NOMO-1 treated with DMSO at 0.1 percent for 48 hours (cell line): ENCODE measurements at regions not wholly inside any gene's neighbourhood (a gene's known extent, or its start where the extent isn't known, plus 50 kb on each side); places are given as distances from the start of the nearest gene placed in this dataset.
A peak's percentile ranks its signal among the peaks of the same experiment; 100 is the strongest.

Source experiments
- DNase-seq: peaks from one replicate; lab custom pipeline; 2025; ENCODE audit not compliant: unreplicated experiment; lab: John Stamatoyannopoulos, UW

DNA sequence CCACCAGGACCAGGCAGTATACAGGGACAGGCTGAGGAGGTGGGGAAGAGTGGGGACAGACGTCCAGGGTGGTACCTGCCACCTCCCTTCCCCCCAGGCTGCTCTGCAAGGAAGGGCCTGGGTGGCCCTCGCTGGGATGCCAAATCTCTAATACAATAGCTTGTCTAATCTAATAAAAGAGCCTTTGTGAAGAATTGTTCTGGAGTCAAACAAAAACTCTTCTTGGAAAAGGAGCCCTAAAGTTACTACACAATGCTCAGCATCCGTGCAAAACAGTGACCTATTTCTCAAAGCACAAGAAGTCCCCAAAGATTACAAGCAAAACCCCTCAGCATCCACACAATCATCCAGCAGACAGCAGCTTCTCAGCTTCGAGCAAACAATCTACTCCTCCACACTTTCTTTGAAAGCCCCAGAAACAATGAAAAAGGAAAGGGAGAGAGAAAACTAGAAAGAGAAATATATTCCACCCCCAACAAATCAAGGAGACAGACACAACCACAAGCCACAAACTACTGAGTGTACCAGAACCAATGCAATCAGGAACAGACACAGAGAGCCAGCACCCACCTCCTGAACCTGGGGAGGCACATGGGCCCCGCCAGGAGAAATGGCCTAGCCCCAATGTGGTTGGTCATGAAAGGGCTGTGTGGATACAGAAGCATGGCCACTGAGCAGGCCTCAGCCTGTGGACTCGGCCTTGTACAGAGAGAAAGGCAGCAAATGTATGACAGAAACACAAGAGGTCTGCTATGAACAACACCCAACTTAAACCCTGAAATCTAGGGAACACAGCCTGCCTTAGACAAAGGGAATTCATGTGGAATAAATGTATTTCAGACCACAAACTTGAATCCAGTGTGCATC is 177.1 kb upstream of the CHRNA7 start:
- DNase-seq: no peak

DNA sequence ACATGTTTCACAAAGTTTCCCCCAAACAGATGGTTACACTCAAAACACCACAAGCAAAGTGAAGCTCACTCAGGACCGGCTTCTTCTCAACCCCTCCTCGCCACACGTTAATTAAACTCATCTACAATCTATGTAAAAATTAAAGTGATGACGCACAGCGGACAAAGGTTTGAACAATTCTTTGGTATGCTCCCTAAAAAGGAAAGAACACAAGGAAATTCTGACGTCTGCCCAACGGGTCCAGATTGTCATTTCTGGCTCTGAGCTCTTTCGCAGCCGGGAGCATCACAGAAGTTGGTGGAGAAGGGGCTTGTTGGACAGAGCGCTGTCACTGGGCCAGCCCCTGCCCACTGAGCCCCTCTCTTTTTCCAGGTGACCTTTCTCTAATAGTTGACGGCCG is 173.7 kb upstream of the CHRNA7 start:
- no peak for DNase-seq

DNA sequence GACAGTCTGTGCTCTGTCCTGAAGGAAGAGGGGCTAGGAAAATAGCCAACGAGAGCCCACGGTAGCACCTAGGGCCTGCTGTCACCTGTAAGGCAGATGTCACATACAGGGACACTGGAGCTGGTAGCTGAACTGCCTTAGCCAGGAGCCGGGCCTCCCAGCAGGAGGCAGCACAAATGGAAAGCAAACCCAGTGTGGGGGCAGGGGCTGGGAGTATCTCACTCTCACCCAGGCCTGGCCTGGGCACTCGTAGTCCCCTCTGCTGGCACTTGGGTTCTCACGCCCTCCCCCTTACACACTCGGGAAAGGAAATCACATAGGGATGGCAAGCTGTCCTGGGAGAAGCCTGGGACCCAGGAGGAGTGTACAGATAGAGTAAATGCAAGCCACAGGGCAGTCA is 173.1 kb upstream of the CHRNA7 start:
- no peak for DNase-seq

DNA sequence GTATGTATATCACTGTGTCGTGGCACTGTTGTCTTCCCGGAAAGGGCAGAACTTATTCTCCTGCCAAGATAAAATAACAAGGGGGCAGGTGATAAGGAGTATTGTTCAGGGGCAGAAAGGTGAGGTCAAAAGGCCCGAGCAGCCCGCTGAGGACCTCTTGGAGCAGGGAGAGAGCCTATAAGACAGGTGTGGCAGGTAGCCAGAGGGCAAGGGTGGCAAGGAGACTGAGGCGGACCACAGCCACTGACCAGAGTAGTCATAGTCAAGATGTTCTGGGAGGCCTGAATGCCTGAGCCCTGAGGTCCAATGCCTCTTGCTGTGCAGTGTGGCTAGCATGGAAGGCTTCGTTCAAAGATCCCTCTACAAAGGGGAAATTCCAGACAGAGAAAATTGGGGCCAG is 172.3 kb upstream of the CHRNA7 start:
- DNase-seq: no peak

DNA sequence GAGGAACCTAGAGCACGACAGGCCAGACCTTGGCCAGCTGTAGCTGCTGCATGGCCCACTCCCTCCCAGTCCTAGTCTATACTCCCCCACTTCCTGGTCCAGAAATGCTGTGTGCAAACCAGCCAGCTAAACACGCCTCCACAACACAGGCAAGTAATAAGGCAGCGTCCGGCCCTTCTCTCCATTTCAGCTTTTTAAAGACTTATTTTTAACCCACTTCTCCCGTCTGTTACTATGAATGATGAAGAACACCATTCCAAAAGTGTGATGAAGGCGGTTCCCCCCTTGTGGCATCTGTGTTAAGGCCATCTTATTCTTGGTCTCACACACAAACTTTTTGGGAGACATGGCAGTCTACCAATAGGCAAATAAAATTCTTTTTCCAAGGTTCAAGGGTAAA is 164.1 kb upstream of the CHRNA7 start:
- DNase-seq: no peak

DNA sequence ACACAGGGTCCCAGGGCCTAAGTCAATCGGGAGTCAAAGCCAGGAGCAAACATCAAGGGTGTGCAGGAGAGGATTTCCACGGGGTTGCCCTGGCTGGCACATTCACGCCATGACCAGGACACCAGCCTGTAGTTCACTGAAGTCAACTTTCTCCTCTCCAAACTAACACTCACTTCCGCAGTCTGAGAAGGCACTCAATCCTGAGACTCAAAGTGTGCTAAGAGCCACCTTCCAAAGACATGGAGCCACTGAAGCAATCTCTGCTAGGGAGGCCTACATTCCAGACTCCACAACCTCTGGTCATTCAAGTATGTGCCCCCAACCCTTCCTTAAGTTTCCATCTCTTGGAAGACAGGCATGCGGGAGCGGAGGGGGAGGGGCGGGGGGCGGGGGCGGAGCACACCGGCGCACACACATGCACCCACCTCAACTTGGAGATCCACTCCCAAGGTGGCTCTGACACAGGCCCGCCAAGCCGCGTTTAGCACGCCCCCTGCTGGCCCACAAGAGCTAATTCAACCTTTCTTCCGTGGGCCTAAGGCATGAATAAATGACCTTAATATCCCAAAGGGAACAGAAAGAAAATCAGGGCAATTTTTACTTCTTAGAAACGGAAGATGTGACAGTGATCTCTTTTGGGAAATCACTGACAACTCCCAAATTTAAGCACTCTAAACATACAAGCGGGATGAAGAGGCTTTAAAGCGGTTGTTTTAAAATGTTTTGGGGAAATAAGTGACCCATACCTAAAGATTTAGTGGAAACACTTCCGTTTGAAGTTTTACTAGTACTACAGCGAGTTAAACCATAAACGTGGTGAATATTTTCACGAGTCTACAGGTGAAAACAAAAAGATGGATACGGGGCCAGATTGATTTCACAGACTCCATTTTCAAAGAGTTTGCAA is 162.5 kb upstream of the CHRNA7 start:
- peak; percentile 53 for DNase-seq

DNA sequence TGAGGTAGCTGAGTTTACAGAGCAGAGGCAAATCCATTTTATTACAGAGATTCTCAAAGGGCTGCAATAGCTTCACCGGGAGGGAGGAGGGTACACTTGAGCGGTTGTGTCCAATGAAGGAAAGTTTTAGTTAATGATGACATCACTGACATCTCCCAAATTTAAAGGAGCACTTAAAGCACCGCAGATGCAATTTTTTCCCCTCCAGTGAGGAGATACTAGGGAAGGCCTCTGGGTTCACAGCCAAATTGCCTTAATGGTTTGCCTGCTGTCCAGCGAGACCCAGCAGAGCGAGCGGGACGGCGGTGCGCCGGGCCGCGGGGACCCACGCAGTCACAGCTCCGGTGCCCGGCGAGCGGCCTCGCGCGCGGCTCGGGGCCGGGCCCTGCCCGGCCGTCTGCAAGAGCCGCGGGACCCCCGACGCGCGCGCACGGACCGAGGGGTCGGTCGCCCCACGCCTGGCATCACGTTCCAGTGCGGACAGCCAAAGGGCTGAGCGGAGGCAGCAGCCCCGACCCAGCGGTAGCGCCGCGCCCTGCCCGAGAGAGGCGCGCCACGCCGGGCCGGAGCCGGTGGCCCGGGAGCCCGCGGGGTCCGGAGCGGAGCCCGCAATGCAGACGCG is 160.5 kb upstream of the CHRNA7 start:
- no peak for DNase-seq

DNA sequence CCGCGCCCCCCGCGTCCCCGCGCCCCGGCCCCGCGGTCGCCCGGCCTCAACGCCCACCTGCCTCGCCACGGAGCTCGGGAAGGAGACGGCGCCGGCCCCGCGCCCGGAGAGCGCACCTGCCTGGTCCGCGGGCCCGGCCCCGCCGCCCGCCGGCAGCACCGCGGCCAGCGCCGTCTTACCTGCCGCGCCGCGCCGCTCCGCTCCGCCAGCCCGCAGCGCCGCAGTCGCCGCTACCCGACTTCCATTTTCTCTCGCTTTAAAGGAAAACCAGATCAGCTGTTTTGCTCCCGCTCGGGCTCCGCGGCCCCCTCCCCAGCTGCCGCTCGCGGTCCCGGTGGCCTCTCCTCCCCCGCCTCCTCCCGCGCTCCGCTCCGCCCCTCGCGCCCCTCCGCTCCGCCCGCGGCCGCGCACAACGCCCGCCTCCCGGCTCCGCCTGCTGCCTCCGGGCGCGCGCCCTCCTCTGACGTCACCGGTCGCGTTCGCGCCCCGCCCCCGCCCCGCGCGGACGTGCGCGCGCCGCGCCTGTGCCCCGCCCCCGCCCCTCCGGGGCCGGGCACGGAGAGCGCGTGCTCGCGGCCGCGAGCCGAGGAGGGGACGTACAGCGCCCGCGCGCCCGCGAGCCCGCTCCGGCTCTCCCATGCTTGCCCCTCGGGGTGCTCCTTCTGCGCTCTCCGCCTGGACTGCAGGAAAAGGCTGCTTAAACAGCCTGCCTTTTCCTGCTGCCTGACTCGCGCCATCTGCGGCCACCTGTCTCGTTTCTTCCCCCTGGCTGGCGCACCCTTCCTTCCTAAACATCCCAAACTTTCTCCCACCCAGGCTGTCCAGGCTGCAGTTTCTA is 159.8 kb upstream of the CHRNA7 start, which contains the start of gene OTUD7A:
Gene OTUD7A (minus strand): TSS at position 346 of the 838 bp plus-strand sequence.
- peak; percentile 69 for DNase-seq

DNA sequence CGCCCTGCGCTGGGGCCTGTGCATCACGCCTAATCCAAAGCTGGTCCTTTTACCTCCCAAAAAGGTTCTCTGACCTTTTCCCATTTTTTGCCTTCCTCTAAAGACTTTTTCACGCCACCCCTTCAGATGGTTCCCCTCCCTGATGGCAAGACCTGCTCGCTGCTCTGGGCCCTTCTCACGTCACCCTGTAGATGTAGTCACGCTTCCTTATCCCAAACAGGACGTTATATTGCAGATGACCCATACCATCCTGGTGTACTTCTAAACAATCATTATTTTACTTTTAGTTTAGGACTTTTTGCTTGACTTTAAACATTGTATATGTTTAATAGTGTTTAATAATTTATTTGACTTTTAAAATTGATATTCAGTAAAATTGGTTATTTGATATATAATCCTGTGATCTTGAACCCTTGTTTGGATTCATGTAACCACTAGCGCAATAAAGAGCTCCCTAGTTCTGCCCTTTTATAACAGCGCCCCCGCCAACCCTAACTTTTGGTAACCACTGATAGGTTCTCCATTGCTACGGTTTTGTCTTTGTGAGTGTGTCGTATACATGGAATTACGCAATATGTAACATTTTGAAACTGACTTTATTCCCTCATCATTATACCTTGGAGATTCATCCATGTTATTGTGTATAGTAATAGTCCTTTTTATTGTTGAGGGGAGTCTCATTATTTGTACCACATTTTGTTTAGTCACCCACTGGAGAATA is 159.0 kb upstream of the CHRNA7 start:
- DNase-seq: no peak

DNA sequence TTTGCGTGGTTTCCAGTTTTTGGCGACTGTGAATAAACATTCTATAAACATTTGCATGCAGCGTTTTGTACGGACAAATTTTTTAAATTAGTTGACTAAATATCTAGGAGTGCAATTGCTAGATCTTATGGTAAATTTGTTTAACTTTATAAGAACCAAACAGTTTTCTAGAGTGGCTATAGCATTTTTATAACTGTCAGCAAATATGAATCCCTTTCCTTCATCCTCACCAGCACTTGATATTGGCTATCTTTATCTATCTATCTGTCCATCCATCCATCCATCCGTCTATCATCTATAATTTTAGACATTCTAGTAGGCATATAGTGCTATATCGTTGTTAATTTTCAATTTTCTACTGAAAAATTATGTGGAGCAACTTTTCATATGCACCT is 158.4 kb upstream of the CHRNA7 start:
- DNase-seq: no peak

DNA sequence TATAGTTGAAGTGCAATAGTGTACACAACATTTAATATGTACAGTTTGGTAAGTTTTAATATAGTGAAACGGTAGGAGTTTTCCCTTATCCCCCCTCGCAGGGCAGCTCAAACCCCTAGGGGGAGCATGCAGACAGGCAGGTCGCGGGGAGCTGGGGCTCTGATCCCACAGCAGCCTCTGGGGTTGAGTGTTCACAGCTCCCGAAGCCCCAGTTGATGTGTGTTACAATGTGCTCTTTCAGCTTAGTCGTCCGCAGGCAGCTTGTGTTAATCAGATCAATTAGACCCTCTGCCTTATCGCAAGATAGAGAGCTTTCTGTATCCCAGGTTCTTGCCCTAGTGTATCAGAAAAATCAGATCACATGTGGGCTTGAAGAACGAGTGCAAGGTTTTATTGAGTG is 143.1 kb upstream of the CHRNA7 start:
- DNase-seq: no peak

DNA sequence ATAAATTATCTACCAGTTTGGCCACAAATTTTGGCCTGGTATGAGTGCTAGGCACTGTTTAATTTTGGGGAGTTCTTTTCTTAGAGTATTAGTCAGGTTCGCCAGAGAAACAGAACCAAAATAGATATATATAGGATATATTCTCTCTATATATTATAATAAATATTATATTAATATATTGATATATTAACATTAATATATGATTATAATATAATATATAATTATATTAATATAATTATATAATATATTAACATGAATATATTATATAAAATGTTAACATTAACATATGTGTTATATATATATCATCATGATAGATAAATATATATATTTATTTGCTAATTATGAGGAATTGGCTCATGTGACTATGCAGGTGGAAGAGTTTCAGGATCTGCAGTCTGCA is 137.8 kb upstream of the CHRNA7 start:
- DNase-seq: no peak

DNA sequence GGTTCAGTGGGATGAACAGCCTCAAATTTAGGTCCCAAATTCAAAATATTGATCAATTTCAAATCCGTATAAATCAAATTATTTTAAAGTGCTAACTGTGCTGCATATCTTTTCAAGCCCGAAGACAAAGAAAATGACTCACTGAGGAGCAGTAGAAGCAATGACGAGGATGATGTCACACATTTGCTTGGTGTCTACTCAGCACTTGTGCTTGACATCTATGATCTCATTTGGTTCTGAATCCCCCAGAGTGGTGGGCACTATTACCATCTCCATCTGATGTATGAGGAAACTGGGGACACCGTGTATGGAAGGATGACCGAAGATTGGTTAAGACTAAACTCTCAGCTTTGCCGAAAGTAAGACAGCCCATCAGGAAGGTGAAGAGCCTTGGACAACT is 136.5 kb upstream of the CHRNA7 start:
- no peak for DNase-seq

DNA sequence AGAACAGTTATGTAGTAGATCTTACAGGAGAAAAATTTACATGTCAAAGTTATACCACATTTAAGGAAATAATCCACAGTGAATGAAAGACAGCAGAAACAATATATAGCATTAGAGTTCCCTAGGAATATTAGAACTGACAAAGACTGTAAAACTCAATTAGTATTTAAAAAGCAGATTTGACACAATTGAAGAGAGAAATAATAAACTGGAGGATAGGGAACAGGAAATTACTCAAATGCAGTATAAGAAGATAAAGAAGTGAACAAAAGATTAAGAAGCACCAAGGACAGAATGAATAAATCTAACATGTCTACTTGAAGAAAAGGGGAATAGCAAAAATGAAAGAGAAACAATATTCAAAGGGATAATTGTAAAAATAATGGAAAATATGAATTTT is 132.6 kb upstream of the CHRNA7 start:
- DNase-seq: no peak

DNA sequence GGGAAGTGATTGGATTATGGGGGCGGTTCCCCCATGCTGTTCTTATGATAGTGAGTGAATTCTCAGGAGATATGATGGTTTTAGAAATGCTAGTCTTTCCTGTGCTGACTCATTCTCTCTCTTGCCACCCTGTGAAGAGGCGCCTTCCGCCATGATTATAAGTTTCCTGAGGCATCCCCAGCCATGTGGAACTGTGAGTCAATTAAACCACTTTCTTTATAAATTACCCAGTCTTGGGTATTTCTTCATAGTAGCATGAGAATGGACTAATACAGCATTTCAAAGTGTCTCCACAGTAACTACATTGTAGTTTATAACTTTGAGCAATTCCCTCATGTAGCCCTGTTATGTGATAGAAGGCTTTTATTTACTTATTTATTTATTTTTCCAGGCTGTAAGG is 128.8 kb upstream of the CHRNA7 start:
- no peak for DNase-seq

DNA sequence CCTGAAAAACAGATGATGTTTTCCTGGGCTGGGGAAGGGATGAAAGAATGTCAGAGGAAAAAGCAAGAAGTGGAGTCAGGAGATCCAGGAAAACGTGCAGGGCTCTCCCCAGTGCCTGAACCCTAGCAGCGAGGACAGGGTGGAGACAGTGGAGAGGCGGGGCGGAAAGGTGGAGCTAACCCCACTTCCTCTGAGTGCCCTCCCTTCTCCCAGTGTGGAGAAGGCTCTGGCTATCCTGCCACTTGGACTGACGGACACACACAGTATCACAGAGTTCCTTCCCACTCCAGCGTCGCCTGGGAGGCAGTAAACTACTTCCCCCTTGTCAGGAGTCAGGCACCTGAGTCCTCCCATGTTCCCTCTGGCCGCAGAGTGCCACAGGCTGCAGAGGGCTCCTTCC is 125.3 kb upstream of the CHRNA7 start:
- DNase-seq: no peak

DNA sequence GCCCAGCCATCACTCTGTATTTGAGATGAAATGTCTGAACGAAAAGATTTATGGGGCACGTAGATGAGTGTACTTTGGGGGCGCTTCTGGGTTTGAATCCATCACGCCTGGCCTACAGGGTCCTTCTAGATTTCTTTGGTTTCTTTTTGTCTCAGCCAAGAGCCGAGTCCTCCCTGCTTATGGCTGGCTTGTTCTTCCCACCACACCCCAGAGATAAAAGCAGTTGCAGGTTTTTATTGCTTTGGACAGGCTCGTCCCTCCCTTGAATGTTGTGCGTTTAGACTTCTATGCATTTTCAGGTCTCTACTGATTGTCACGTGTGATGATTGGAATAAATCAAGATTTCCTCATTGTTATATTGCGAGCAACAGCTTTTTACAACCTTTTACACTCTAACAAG is 104.8 kb upstream of the CHRNA7 start:
- no peak for DNase-seq

DNA sequence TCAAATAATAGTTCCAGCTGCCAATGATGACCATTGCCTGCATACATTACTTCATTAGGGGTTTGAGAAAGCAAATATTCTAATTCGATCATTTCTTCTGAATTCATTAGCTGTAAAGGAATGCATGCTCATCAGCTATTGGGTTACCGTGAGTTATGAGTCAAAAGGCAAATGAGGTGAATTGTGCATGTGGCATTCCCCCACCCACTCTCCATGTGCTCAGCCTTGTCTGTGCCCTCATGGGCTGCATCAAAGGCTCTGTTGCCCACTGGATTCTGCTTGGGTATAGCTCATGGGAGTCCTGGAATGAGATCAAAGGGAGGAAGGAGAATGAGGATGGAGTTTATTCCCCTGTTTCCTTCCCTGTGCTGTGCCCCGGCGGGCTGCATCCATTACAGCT is 99.3 kb upstream of the CHRNA7 start:
- DNase-seq: no peak

DNA sequence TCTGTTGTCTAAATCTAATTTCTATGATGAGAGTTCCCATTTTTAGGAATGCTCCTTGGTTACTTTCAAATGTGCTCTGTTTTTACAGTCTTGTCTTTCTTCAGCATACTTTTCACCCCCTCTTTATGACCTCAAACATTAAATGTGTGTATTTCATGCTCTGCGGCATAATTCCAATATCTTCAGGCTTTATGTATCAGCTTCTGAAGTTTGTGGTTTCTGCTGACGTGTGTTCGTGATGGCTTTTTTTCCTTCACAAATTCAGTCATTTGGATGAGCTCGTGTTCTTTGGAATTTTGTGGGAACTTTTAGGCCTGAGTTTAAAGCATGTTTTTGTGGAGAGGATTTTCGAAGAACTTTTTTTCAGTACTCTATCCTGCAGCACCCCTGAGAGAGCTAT is 97.7 kb upstream of the CHRNA7 start:
- no peak for DNase-seq

DNA sequence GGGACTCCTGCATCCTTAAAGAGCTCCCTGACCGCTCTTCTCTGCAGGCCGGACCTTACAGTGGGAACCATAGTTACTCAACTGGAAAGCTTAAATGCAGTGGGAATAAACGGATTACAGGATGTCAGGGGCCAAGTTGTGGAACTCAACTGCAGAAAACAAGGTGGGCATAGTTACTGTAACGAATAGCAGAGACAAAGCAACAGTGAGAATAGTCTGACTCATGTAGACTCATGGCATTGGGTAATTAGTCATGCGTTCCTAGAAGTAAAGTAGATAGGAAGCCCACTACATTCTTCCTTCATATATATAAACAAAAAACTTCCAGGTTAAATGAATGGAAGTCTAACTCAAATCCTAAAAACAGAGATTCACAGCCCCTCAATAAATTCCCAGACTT is 95.5 kb upstream of the CHRNA7 start:
- no peak for DNase-seq
